NCI-H146 (cell line): ENCODE measurements at regions not wholly inside any gene's neighbourhood (a gene's known extent, or its start where the extent isn't known, plus 50 kb on each side); places are given as distances from the start of the nearest gene placed in this dataset.
A peak's percentile ranks its signal among the peaks of the same experiment; 100 is the strongest.
"Not testable (repeated sequence)": the region's sequence is repeated elsewhere in the genome, so short reads cannot be mapped to it uniquely, and the experiment has no call there.

Source experiments
- DNase-seq: peaks from one replicate; lab custom pipeline; 2025; lab: John Stamatoyannopoulos, UW

DNA sequence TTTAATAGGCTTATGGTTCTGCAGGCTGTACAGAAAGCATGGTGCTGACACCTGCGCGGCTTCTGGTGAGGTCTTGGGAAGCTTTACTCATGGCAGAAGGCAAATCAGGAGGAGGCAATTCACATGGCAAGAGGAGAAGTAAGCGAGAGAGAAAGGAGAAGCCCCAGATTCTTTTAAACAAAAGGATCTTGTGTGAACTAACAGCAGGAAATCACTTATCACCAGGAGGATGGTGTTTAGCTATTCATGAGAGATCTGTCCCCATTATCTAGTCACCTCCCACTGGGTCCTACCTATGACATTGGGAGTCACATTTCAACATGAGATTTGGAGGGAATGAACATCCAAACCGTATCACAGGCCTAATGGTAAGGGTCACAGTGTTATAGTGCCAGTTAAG is 678.0 kb upstream of the KCND2 start:
- DNase-seq = peak; percentile 77

DNA sequence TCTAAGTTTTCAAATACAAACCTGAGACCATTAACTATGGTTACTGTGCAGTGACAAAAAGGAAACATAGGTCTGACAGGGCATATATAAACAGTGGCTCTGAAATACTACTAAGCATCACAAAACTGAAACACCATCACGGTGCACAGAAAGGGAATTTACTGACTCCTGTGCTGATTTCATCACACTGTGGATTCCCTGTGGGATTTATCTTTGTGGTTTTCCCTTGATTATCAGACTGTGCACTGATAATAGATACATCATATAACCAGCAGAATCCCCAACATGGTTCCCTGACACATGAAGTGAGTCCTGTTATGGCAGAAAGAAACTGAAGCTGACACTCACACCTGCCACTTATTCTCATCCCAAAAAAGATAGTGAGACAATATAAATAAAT is 676.3 kb upstream of the KCND2 start:
- no peak for DNase-seq

DNA sequence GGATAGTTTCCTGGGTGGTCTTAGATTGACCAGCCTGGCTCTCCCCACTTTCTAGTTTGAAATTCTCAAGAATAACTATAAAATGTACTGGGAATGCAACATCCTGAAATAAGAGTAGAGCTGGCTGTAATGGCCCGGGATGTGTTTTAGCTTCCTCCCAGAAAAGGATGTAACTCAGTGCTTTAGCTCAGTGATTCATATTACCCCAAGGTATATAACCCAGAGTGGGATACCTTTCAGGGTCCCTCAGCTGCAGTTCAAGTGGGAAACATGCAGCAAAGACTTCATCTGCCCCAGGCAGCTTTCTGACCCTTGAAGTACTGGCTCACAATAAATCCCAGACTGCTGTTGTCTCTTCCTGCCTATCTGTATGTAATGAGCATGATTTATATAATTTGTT is 666.7 kb upstream of the KCND2 start:
- DNase-seq = no peak

DNA sequence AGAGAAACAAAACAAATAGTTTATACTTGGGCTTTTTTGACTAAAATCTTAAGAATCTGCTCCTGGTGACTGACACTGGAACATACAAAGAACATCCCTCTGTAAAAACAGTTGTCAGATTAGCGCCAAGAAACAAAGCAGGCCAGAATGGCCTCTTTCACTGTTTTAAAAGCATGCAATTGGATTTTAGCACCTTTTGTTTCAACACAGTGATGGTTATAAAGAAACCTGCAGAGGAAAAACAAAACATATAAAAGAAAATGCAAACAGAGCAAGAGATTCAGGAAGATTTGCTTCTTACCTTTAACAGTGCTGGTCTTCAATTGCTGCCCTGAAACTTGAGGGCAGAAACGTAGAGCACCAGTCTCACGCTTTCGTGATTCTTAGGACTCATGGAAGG is 652.2 kb upstream of the KCND2 start:
- DNase-seq = no peak

DNA sequence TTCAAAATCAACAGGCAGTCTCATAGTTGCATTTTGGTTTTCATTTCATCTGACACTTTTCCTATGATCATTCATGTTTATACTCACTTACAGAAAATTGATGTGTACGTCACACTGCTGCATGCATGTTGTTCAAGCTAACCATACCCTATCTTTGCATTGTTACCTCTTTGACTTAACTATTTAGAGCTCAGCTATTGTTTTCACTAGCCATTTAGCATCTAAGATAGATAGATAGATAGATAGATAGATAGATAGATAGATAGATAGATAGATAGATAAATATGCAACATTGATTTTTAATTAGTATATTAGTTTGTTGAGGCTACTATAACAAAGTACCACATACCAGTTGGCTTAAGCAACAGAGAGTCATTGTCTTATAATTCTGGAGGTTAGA is 649.5 kb upstream of the KCND2 start:
- DNase-seq = no peak

GRCh38 chr7:119630406-119630969 is 642.5 kb upstream of the KCND2 start:
- no peak for DNase-seq

DNA sequence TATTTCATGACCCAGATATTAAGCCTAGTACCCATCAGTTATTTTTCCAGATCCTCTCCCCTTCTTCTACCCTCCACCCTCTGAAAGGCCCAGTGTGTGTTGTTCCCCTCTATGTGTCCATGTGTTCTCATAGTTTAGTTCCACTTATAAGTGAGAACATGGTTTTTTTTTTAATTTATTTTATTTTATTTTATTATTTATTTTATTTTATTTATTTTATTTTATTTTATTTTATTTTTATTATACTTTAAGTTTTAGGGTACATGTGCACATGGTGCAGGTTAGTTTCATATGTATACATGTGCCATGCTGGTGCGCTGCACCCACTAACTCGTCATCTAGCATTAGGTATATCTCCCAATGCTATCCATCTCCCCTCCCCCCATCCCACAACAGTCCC is 639.2 kb upstream of the KCND2 start:
- not testable (repeated sequence) for DNase-seq

GRCh38 chr7:119640326-119640725 is 632.6 kb upstream of the KCND2 start:
- DNase-seq = no peak

DNA sequence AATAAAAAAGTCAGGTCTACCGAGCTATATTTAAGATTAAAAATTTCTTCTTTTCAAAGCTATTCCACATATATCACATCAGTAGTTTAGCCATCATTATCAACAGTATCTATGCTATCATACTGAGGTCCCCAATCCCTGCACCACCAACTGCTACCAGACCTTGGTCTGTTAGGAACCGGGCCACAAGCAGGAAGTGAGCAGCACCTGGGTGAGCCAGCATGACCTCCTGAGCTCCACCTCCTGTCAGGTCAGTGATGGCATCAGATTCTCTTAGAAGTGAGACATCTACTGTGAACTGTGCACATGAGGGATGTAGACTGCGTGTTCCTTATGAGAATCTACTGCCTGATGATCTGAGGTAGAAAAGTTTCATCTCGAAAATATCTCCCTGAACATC is 632.1 kb upstream of the KCND2 start:
- DNase-seq = no peak

- no peak for DNase-seq
Observed at GRCh38 chr7:119643558-119643957, 629.4 kb upstream of the KCND2 start.

DNA sequence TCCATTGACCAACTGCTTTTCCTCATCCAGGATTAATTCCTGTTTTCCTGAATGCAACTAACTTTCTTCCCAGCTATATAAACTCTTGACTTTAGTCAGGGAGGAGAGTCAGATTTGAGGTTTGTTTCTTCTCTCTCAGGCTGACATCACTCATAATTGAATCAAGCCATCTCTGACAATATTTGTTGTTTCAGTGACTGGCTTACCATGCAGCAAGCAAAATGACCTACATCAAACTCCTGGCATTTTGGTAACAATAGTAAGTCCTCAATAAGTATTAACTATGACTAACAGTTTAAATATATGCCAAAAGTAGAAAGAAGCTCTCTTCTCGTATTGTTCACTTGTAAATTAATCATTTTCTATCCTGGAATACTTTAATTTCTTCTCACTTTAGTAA is 625.7 kb upstream of the KCND2 start:
- DNase-seq = no peak

GRCh38 chr7:119648752-119649151 is 624.2 kb upstream of the KCND2 start:
- DNase-seq = not testable (repeated sequence)

GRCh38 chr7:119660080-119660479 is 612.9 kb upstream of the KCND2 start:
- DNase-seq = no peak

- no peak for DNase-seq
Observed at GRCh38 chr7:119664601-119665000, 608.4 kb upstream of the KCND2 start.

GRCh38 chr7:119665796-119666195 is 607.2 kb upstream of the KCND2 start:
- no peak for DNase-seq

- no peak for DNase-seq
Observed at GRCh38 chr7:119681336-119681735, 591.6 kb upstream of the KCND2 start.

DNA sequence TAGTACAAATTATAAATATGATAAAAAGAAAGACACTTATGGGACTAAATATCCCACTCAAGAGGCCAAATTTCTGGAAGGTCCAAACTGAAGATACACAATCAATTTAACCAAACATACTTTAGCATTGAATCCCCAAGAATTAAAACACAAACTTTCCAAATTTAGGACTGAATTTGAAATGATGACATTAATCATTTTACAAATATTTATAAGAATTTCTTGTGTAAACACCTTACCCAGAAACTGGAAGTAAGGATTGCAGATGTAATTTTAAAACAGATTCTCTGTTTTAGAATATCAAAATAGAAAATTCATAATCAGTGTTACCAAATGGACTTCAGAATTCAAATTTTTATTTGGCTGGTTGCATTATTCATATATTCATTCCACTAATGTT is 588.2 kb upstream of the KCND2 start:
- DNase-seq = no peak

- no peak for DNase-seq
Observed at GRCh38 chr7:119685906-119686305, 587.1 kb upstream of the KCND2 start.

DNA sequence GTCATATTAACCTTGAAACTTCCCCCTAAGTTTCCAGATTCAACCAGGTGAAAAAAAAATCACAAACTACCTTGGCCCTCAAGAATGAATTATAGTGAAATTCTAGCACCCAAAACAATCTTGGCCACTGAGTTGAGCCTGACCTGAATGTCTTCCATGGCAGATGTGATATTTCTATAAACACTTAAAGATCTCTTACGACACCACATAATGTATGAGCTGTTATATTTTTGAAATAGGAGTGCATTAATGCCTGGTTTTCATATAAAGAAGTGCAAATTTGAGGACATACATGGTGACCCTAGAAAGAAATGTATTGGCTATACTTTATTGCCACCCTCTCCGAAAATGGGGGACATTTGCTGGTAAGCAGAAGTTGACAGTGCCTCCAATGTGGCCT is 584.1 kb upstream of the KCND2 start:
- no peak for DNase-seq

DNA sequence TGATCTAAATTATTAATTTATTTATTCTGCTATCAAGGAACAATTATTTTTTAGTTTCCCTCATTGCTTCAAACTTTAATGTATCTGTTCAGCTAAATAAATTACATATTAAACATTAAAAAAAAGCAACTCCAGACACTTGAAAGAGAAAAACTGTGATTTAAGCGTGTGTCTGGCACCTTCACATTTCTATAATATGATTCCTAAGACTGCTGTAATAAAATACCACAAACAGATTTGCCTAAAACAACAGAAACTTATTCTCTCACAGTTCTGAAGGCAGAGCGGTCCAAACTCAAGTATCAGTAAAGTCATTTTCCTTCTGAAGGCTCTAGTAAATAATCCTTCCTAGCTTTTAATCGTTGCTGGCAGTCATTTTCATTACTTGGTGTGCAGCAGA is 580.4 kb upstream of the KCND2 start:
- no peak for DNase-seq

DNA sequence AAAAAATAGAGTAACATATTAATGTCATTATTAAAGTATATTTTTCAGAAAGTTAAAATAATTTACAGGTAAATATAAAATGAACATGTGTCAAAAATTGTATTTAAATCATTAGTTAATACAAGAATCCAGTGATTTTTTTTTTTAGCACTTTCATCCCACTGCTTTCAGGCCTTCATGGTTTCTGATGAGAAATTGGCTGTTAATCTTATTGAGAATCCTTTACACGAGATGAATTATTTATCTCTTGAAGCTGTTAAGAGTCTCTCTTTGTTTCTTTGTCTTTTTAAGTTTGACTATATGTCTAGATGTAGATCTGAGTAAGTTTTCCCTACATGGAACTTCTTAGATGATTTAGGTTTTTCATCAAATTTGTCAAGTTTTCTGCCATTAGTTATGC is 578.5 kb upstream of the KCND2 start:
- no peak for DNase-seq

DNA sequence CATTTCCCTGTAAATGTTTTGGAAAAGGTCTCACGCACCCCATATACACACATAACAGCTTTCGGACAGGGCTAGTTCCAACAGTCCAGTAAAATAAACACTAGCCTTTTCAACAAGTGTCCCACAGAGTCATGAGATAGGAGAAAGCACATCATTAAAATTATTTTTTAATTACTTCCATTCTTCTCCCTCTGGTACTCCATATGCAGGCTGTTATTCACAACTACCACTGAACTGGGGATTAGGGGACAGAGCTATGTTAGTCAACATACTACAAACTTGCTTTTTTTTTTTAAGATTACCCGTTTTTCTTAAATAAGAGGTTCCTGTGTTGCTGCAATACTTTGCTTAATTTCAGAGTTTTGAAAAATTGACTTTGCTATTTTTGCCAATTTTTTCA is 576.6 kb upstream of the KCND2 start:
- DNase-seq = no peak

- no peak for DNase-seq
Observed at GRCh38 chr7:119703895-119704294, 569.1 kb upstream of the KCND2 start.

DNA sequence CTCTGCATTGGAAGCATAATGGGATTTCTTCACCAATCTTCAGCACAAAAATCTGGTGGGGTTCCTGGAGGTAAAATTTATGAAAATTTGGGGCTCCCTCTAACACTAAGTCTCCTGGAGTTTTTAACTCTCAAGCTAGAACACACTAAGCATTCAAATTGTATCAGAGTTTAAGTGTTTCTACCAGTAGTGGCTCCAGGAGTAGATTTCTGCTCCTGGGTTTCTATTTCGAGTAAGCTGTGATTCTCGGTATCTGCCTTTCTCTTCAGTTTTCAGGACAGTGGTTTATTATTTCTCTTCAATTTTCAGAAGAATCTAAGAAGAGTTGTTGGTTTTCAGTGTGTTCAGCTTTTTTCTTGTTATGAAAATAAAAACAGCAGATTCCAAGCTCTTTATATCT is 566.4 kb upstream of the KCND2 start:
- DNase-seq = no peak

DNA sequence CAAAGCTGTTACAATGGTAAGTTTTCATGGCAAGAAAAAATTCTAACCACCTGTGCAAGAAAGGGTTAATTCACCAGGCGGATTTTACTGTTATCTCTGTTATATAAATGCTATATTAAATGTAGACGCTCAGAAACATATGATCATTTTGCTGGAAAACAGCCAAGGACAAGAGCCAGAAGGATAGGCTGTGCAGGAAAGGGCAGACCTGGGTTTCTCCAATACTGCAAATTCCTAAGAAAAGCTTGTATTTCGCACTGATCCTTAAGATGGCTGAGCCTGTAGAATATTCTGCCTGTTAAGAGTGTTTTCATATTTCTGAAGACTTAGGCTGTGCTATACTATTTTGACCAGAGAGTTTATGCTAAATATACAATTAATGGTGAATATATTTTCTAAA is 564.1 kb upstream of the KCND2 start:
- no peak for DNase-seq
